Ectodermal cell (in vitro differentiated cells): ENCODE measurements at regions not wholly inside any gene's neighbourhood (a gene's known extent, or its start where the extent isn't known, plus 50 kb on each side); places are given as distances from the start of the nearest gene placed in this dataset.

Experiments
- H3K27ac ChIP-seq: 2 replicates; pipeline ENCODE4 v1.7.0; 2013; ENCODE audit warnings: mild to moderate bottlenecking, low read depth, low read length; ENCODE audit not compliant: insufficient read depth, poor library complexity, severe bottlenecking
- H3K27me3 ChIP-seq: 2 replicates; pipeline ENCODE4 v1.7.0; 2013; ENCODE audit warnings: mild to moderate bottlenecking, low read length; ENCODE audit not compliant: insufficient read depth, control insufficient read depth, poor library complexity, severe bottlenecking
- H3K36me3 ChIP-seq: one replicate; pipeline ENCODE4 v1.7.0; 2013; ENCODE audit warnings: low read length; ENCODE audit not compliant: control insufficient read depth, insufficient read depth
- H3K4me1 ChIP-seq: one replicate; pipeline ENCODE4 v1.7.0; 2013; ENCODE audit warnings: low read length; ENCODE audit not compliant: control insufficient read depth, insufficient read depth
- H3K4me3 ChIP-seq: 2 replicates; pipeline ENCODE4 v1.7.0; 2013; ENCODE audit warnings: low read depth, low read length, control low read depth; ENCODE audit not compliant: insufficient read depth
- H3K9me3 ChIP-seq: 2 replicates; pipeline ENCODE4 v1.7.0; 2013; ENCODE audit warnings: mild to moderate bottlenecking, low read length, moderate library complexity; ENCODE audit not compliant: control insufficient read depth
- WGBS, 2 experiments: methylation state at CpG; one replicate each; pipeline ENCODE4 v1.1.7; 2013; ENCODE audit warnings: missing lambda C conversion rate in 2 of 2; 5-methylcytosine and 5-hydroxymethylcytosine counted together

DNA sequence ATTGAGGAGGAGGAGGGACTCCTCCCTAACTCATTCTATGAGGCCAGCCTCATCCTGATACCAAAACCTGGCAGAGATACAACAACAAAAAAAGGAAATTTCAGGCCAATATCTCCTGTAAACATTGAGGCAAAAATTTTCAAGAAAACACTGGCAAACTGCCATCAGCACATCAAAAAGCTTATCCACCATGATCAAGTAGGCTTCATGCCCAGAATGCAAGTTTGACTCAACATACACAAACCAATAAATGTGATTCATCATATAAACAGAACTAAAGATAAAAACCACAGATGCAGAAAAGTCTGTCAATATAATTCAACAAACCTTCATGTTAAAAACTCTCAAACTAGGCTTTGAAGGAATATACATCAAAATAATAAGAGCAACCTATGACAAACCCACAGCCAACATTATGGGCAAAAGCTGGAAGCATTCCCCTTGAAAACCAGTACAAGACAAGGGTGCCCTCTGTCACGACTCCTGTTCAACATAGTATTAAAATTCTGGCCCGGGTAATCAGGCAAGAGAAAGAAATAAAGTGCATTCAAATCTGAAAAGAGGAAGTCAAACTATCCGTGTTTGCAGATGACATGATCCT is 1014.3 kb downstream of the CBLN2 start:
- Histone ChIP-seq H3K4me1 (no peaks in the 10 kb centered on the region), H3K27ac (no peak overlapping the region), H3K27me3 (no peaks in the 10 kb centered on the region), H3K4me3 (no peak overlapping the region), H3K9me3 (no peaks in the 10 kb centered on the region), H3K36me3 (no peaks in the 10 kb centered on the region)
- WGBS, 2 experiments, result 68 to 76% methylated on average over 3 of the region's 3 CpGs

- Histone ChIP-seq H3K36me3 (no peaks in the 10 kb centered on the region), H3K27ac (no peak overlapping the region), H3K9me3 (peaks cover 2% of the 10 kb centered on the region), H3K27me3 (no peaks in the 10 kb centered on the region), H3K4me3 (no peak overlapping the region), H3K4me1 (no peaks in the 10 kb centered on the region)
- whole genome bisulfite sequencing, 2 experiments, result 68 to 73% methylated on average over 3 to 4 of the region's 5 CpGs
These were observed 1020.4 kb downstream of the CBLN2 start for GRCh38 chr18:71523483-71524435.

GRCh38 chr18:71505526-71505925 is 1038.6 kb downstream of the CBLN2 start:
- peaks cover 5% of the 10 kb centered on the region for H3K9me3 ChIP-seq
- no peaks in the 10 kb centered on the region for H3K36me3 ChIP-seq
- H3K4me3 ChIP-seq, result no peak overlapping the region
- WGBS, 2 experiments, result 66 to 86% methylated on average over 2 of the region's 2 CpGs
- H3K4me1 ChIP-seq, result no peaks in the 10 kb centered on the region
- no peak overlapping the region for H3K27ac ChIP-seq
- no peaks in the 10 kb centered on the region for H3K27me3 ChIP-seq

DNA sequence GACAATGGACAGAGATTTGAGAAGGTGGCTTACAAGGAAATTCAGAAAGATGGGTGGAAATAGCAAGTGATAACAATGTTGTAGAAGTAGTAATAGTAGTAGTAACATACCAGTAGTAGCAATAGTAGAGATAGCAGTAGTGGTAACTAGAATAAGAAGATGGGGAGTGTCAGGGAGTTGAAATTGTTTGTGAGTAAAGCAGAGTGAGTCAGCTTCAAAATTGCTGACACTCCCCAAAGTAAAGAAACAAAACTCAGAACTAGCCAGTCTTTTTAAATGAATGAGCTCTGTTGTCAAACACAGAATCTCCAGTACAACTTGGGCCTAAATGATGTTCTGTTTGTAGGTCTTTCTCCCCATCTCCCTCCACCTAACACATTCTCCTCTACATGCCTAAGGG is 1040.9 kb downstream of the CBLN2 start:
- H3K27ac ChIP-seq, result no peak overlapping the region
- no peaks in the 10 kb centered on the region for H3K36me3 ChIP-seq
- H3K4me1 ChIP-seq, result no peaks in the 10 kb centered on the region
- H3K27me3 ChIP-seq, result no peaks in the 10 kb centered on the region
- peaks cover 5% of the 10 kb centered on the region for H3K9me3 ChIP-seq
- no peak overlapping the region for H3K4me3 ChIP-seq

GRCh38 chr18:71485611-71486010 is 1058.5 kb downstream of the CBLN2 start:
- WGBS, 2 experiments, result 78% methylated on average over 3 of the region's 3 CpGs
- Histone ChIP-seq H3K27ac (no peak overlapping the region), H3K4me3 (no peak overlapping the region), H3K36me3 (no peaks in the 10 kb centered on the region), H3K27me3 (no peaks in the 10 kb centered on the region), H3K9me3 (peaks cover 13% of the 10 kb centered on the region), H3K4me1 (no peaks in the 10 kb centered on the region)

GRCh38 chr18:71471963-71472725 is 1072.0 kb downstream of the CBLN2 start:
- H3K36me3 ChIP-seq, result no peaks in the 10 kb centered on the region
- no peak overlapping the region for H3K4me3 ChIP-seq
- 81 to 83% methylated on average over 17 to 18 of the region's 19 CpGs for WGBS, 2 experiments
- no peaks in the 10 kb centered on the region for H3K27me3 ChIP-seq
- no peak overlapping the region for H3K27ac ChIP-seq
- H3K9me3 ChIP-seq, result no peaks in the 10 kb centered on the region
- no peaks in the 10 kb centered on the region for H3K4me1 ChIP-seq

GRCh38 chr18:71456206-71456605 is 1087.9 kb downstream of the CBLN2 start:
- H3K4me3 ChIP-seq, result no peak overlapping the region
- no peaks in the 10 kb centered on the region for H3K4me1 ChIP-seq
- 45 to 61% methylated on average over 2 to 3 of the region's 3 CpGs for WGBS, 2 experiments
- H3K9me3 ChIP-seq, result peaks cover 7% of the 10 kb centered on the region
- H3K27ac ChIP-seq, result no peak overlapping the region
- no peaks in the 10 kb centered on the region for H3K36me3 ChIP-seq
- H3K27me3 ChIP-seq, result no peaks in the 10 kb centered on the region

DNA sequence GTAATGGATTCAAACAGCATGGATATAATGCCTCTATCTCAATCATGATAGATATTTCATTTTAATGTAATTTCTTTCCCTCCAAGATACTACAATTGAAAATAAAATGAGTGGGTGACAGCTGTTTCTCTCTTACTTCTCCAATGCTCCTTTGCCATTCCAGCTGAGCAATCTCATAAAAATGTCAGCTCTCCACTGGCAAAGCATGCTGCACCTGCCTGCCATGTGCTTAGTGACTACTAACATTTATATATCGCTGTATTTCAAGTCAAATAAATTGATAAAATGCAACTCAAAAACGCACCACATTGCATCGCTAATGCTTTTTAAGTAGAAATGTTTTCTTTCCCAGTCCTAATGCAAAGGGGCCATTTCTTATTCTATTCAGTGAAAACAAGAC is 1093.9 kb downstream of the CBLN2 start:
- Histone ChIP-seq H3K9me3 (peaks cover 7% of the 10 kb centered on the region), H3K4me3 (no peak overlapping the region), H3K27ac (no peak overlapping the region), H3K36me3 (no peaks in the 10 kb centered on the region), H3K27me3 (no peaks in the 10 kb centered on the region), H3K4me1 (no peaks in the 10 kb centered on the region)
- 82 to 96% methylated on average over 3 of the region's 3 CpGs for WGBS, 2 experiments

DNA sequence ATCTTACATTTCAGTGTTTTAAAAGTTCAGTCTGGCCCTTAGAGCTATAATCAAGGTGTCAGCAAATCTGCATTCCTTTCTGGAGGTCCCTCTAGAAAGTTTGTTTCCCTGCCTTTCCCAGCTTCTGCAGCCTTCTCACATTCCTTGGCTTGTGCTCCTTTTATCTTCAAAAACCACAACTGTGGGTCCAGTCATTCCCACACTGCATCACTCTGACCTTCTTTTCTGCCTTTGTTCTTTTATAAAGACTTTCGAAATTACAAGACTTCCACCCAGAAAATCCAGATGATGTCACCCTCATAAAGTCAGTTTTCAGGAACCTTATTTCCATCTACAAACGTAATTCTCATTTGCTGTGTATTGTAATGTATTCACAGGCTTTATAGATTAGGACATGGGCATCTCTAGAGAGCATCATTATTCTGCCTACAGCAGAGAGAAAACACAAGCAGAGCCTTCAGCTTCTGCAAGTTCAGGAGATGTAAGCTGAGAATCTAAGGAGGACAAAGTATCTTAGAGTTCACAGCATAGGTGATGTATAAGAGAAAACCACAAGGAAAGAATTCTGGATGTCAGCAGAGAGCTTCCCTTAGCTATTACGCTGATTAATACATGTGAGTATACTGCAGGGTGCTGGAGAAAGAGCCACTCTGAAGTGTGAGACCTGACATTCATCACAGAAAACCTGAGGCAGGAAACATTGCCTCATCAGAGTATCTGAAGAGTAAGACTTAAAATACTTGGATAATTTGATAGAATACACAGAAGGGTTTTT is 1100.2 kb downstream of the CBLN2 start:
- WGBS, 2 experiments, result 74 to 75% methylated on average over 3 of the region's 3 CpGs
- H3K4me3 ChIP-seq, result no peak overlapping the region
- H3K27me3 ChIP-seq, result no peaks in the 10 kb centered on the region
- H3K27ac ChIP-seq, result no peak overlapping the region
- peaks cover 9% of the 10 kb centered on the region for H3K9me3 ChIP-seq
- H3K36me3 ChIP-seq, result no peaks in the 10 kb centered on the region
- no peaks in the 10 kb centered on the region for H3K4me1 ChIP-seq
